ENCODE measurements at regions not wholly inside any gene's neighbourhood (a gene's known extent, or its start where the extent isn't known, plus 50 kb on each side); places are given as distances from the start of the nearest gene placed in this dataset.
"Not testable (repeated sequence)": the region's sequence is repeated elsewhere in the genome, so short reads cannot be mapped to it uniquely, and the experiment has no call there.

DNA sequence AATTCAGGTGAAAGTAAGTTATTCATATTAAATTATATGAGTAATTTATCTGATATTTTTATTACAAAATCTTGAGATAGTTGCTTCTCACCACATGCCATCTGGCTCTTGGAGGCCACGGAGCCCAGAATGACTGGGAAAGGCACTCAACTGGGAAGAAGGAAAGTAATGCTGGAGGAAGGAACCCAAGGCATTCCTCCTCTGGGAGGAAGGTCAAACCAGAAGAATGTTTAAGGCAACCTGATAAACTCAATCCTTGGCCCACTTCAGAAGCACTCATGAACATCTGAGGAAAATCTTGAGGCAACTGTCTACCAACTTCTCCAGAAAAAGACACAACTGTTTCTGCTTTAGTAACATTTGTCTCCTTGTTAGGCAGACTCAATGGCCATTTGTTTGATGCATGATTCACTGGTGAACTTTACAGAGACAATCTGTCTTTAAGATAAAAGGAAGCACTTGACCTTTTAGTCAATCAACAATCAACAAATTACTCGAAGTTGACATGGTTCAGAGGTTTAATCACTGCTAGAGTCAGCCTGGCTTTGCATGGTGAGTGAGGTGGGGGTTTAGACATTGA lies 261.4 kb upstream of the MME start:
- CTCF ChIA-PET, result no interaction called here
- Mint-ChIP-seq H3K27ac (no peak overlapping the region), H3K9me3 (ENCODE audit: low read depth) (no peaks in the 10 kb centered on the region), H3K36me3 (no peaks in the 10 kb centered on the region), H3K27me3 (no peaks in the 10 kb centered on the region), H3K4me3 (no peak overlapping the region), H3K4me1 (no peaks in the 10 kb centered on the region)
- no peak for DNase-seq
- no peak for ATAC-seq

DNA sequence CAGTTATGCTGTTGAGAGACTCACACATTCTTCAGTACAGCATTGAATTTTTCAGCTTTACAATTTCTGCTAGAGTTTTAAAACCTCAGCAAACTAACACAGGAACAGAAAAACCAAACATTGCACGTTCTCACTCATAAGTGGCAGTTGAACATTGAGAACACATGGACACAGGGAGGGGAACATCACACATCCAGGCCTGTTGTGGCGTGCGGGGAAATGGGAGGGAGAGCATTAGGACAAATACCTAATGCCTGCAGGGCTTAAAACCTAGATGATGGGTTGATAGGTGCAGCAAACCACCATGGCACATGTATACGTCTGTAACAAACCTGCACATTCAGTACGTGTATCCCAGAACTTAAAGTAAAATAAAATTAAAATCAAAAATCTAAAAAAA lies 270.1 kb upstream of the MME start:
- ATAC-seq; H3K9me3 Mint-ChIP-seq (ENCODE audit: low read depth); CTCF ChIA-PET; DNase-seq; H3K4me3 Mint-ChIP-seq; H3K27me3 Mint-ChIP-seq; H3K4me1 Mint-ChIP-seq; H3K27ac Mint-ChIP-seq; H3K36me3 Mint-ChIP-seq: not testable (repeated sequence)

- CTCF ChIA-PET, result no interaction called here
- Mint-ChIP-seq H3K36me3 (no peaks in the 10 kb centered on the region), H3K9me3 (ENCODE audit: low read depth) (peaks cover 3% of the 10 kb centered on the region), H3K4me1 (no peaks in the 10 kb centered on the region), H3K27ac (no peak overlapping the region), H3K27me3 (no peaks in the 10 kb centered on the region), H3K4me3 (no peak overlapping the region)
- no peak for DNase-seq
- no peak for ATAC-seq
Measured at GRCh38 chr3:154801729-154802128, 278.4 kb upstream of the MME start.

- Mint-ChIP-seq H3K4me3 (no peak overlapping the region), H3K27me3 (no peaks in the 10 kb centered on the region), H3K36me3 (no peaks in the 10 kb centered on the region), H3K4me1 (no peaks in the 10 kb centered on the region), H3K27ac (no peak overlapping the region), H3K9me3 (ENCODE audit: low read depth) (no peaks in the 10 kb centered on the region)
- DNase-seq, result no peak
- ATAC-seq, result no peak
- CTCF ChIA-PET, result no interaction called here
Measured at GRCh38 chr3:154799800-154800199, 280.3 kb upstream of the MME start.

DNA sequence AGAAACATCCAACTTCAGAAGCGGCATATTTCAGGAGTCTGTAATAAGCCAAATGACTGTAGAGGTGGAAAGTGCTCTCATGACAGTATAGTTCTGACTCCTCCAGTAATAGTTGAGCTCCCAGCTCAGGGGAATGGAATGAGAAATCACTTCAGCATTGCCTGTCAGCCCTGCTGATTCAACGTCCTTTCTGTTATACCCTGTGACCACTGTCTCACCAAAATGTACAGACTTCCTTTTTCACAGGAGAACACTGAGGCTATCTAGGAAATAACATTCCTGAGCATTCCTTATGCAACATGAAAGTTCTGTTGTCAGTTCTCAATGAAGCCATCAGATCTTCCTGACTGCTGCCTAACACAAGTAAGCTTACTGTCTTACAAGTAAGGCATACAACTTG lies 284.5 kb upstream of the MME start:
- Mint-ChIP-seq H3K27ac (no peak overlapping the region), H3K36me3 (no peaks in the 10 kb centered on the region), H3K27me3 (no peaks in the 10 kb centered on the region), H3K4me3 (no peak overlapping the region), H3K4me1 (no peaks in the 10 kb centered on the region), H3K9me3 (ENCODE audit: low read depth) (no peaks in the 10 kb centered on the region)
- CTCF ChIA-PET, result no interaction called here
- ATAC-seq, result no peak
- DNase-seq, result no peak

- DNase-seq (no peak), ATAC-seq (no peak)
- CTCF ChIA-PET, result no interaction called here
- no peaks in the 10 kb centered on the region for H3K36me3 Mint-ChIP-seq
- H3K4me1 Mint-ChIP-seq, result no peaks in the 10 kb centered on the region
- H3K9me3 Mint-ChIP-seq (ENCODE audit: low read depth), result no peaks in the 10 kb centered on the region
- no peak overlapping the region for H3K27ac Mint-ChIP-seq
- H3K4me3 Mint-ChIP-seq, result no peak overlapping the region
- no peaks in the 10 kb centered on the region for H3K27me3 Mint-ChIP-seq
Measured at GRCh38 chr3:154794814-154795445, 285.2 kb upstream of the MME start.

GRCh38 chr3:154794391-154794790 lies 285.7 kb upstream of the MME start:
- DNase-seq (no peak), ATAC-seq (no peak)
- Mint-ChIP-seq H3K9me3 (ENCODE audit: low read depth) (no peaks in the 10 kb centered on the region), H3K4me3 (no peak overlapping the region), H3K27ac (no peak overlapping the region), H3K27me3 (no peaks in the 10 kb centered on the region), H3K4me1 (no peaks in the 10 kb centered on the region), H3K36me3 (no peaks in the 10 kb centered on the region)
- CTCF ChIA-PET, result no interaction called here

DNA sequence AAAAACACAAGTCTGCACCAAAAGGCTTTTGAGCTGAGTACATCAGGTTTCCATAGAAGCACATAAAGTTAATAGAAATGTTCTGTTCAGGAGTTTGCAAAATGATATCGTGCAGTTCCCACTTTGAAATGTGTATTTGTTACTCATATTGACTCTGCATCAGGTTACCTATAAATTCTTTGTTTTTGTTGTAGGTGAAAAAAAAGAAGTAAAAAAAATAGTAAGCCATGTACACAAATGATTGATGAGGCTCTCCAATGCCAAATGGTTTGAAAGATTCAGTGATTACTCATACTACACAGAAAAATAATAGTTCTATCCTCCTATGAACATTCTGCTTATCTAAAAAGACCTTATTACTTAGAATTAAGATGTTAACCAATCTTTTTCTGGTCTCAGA lies 287.3 kb upstream of the MME start:
- no peak for DNase-seq
- H3K4me3 Mint-ChIP-seq, result no peak overlapping the region
- H3K9me3 Mint-ChIP-seq (ENCODE audit: low read depth), result no peaks in the 10 kb centered on the region
- ATAC-seq, result no peak
- H3K36me3 Mint-ChIP-seq, result no peaks in the 10 kb centered on the region
- H3K27ac Mint-ChIP-seq, result no peak overlapping the region
- H3K4me1 Mint-ChIP-seq, result no peaks in the 10 kb centered on the region
- H3K27me3 Mint-ChIP-seq, result no peaks in the 10 kb centered on the region
- CTCF ChIA-PET, result no interaction called here

GRCh38 chr3:154791611-154792010 lies 288.5 kb upstream of the MME start:
- no peak for DNase-seq
- Mint-ChIP-seq H3K27me3 (no peaks in the 10 kb centered on the region), H3K4me3 (no peak overlapping the region), H3K4me1 (no peaks in the 10 kb centered on the region), H3K27ac (no peak overlapping the region), H3K36me3 (no peaks in the 10 kb centered on the region), H3K9me3 (ENCODE audit: low read depth) (no peaks in the 10 kb centered on the region)
- CTCF ChIA-PET, result no interaction called here
- ATAC-seq, result no peak

GRCh38 chr3:154786724-154787123 lies 293.4 kb upstream of the MME start:
- no peak for ATAC-seq
- Mint-ChIP-seq H3K36me3 (no peaks in the 10 kb centered on the region), H3K27me3 (no peaks in the 10 kb centered on the region), H3K27ac (no peak overlapping the region), H3K4me3 (no peak overlapping the region), H3K9me3 (ENCODE audit: low read depth) (peaks cover 3% of the 10 kb centered on the region), H3K4me1 (no peaks in the 10 kb centered on the region)
- DNase-seq, result no peak
- CTCF ChIA-PET, result no interaction called here

DNA sequence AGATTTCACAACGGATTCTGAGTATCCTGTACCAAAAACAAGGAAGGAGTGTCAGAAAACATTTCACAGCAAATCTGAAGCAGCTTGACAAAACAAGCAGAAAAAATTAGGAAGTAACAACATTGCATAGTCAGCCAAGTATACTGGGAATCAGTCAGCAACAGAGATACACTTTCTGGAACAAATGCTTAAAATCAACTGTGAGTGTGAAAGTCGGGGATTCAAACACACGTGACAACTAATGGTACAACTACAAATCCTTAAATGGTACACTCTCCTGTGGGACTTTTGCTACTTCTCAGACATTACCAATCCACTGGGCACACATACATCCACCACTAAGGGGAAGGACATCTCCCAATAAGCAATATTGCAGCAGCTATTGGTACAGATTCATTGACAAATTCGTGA lies 296.6 kb upstream of the MME start:
- H3K9me3 Mint-ChIP-seq (ENCODE audit: low read depth), result peaks cover 4% of the 10 kb centered on the region
- no peaks in the 10 kb centered on the region for H3K4me1 Mint-ChIP-seq
- ATAC-seq (no peak), DNase-seq (no peak)
- no peaks in the 10 kb centered on the region for H3K36me3 Mint-ChIP-seq
- CTCF ChIA-PET, result no interaction called here
- H3K27me3 Mint-ChIP-seq, result no peaks in the 10 kb centered on the region
- H3K4me3 Mint-ChIP-seq, result no peak overlapping the region
- H3K27ac Mint-ChIP-seq, result no peak overlapping the region

GRCh38 chr3:154783061-154783460 lies 297.1 kb upstream of the MME start:
- peaks cover 4% of the 10 kb centered on the region for H3K9me3 Mint-ChIP-seq (ENCODE audit: low read depth)
- no peak overlapping the region for H3K4me3 Mint-ChIP-seq
- H3K36me3 Mint-ChIP-seq, result no peaks in the 10 kb centered on the region
- no peak overlapping the region for H3K27ac Mint-ChIP-seq
- CTCF ChIA-PET, result no interaction called here
- H3K4me1 Mint-ChIP-seq, result no peaks in the 10 kb centered on the region
- no peak for DNase-seq
- no peak for ATAC-seq
- H3K27me3 Mint-ChIP-seq, result no peaks in the 10 kb centered on the region

GRCh38 chr3:154782151-154782550 lies 298.0 kb upstream of the MME start:
- no peak for DNase-seq
- CTCF ChIA-PET, result no interaction called here
- Mint-ChIP-seq H3K36me3 (no peaks in the 10 kb centered on the region), H3K4me3 (no peak overlapping the region), H3K27ac (no peak overlapping the region), H3K27me3 (no peaks in the 10 kb centered on the region), H3K9me3 (ENCODE audit: low read depth) (peaks cover 4% of the 10 kb centered on the region), H3K4me1 (no peaks in the 10 kb centered on the region)
- no peak for ATAC-seq

DNA sequence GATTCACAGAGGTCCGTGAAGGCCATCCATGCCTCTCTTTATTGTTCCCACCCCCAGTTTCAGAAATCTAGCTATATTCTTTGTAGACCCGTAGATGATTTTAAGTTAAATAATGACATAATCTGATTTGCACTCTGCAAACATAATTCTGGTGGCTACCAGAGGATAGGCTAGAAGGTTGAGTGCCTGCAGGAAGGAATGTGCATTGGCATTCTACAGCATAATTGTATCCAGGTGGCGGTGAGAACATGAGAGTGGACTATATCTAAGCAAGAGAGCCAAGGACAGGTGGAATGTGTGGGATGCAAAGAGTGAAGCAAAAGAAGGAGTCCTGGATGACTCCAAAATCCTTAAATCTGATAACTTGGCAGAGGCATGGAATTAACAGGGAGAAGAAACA lies 298.5 kb upstream of the MME start:
- H3K36me3 Mint-ChIP-seq, result no peaks in the 10 kb centered on the region
- ATAC-seq, result no peak
- DNase-seq, result no peak
- H3K9me3 Mint-ChIP-seq (ENCODE audit: low read depth), result peaks cover 4% of the 10 kb centered on the region
- H3K27me3 Mint-ChIP-seq, result no peaks in the 10 kb centered on the region
- H3K4me1 Mint-ChIP-seq, result no peaks in the 10 kb centered on the region
- CTCF ChIA-PET, result no interaction called here
- H3K27ac Mint-ChIP-seq, result no peak overlapping the region
- no peak overlapping the region for H3K4me3 Mint-ChIP-seq

- H3K4me1 Mint-ChIP-seq, result no peaks in the 10 kb centered on the region
- H3K4me3 Mint-ChIP-seq, result no peak overlapping the region
- H3K36me3 Mint-ChIP-seq, result no peaks in the 10 kb centered on the region
- peaks cover 4% of the 10 kb centered on the region for H3K9me3 Mint-ChIP-seq (ENCODE audit: low read depth)
- CTCF ChIA-PET, result no interaction called here
- H3K27ac Mint-ChIP-seq, result no peak overlapping the region
- DNase-seq, result no peak
- ATAC-seq, result no peak
- no peaks in the 10 kb centered on the region for H3K27me3 Mint-ChIP-seq
Measured at GRCh38 chr3:154780263-154780662, 299.9 kb upstream of the MME start.

Measured in activated CD8-positive, alpha-beta memory T cell treated with anti-CD3 and anti-CD28 coated beads, Interleukin-2, amount 10 ng/mL, durations not matched to agents 7 days and 5 days (primary cell).